B cell (primary cell): ENCODE measurements at regions not wholly inside any gene's neighbourhood (a gene's known extent, or its start where the extent isn't known, plus 50 kb on each side); places are given as distances from the start of the nearest gene placed in this dataset.

ENCODE experiments used
- ATAC-seq: fragments of 200-7000 bp; cut with Tn5 transposase; one replicate; pipeline ENCODE4 v1.10.0; 2021; ENCODE audit warnings: low read depth, mild to moderate bottlenecking, moderate number of reproducible peaks, moderate library complexity
- CTCF ChIA-PET: fragments of 350-600 bp; sonication (Branson Sonifier 250); formaldehyde crosslinking; loops from one replicate; lab custom pipeline; 2021; ENCODE audit warnings: antibody characterized with exemption, inconsistent platforms; lab: Charles Lee
- POLR2A ChIA-PET: fragments of 350-600 bp; sonication (Branson Sonifier 250); formaldehyde crosslinking; loops from one replicate; lab custom pipeline; 2021; ENCODE audit warnings: antibody characterized with exemption; lab: Charles Lee
- DNase-seq: peaks from one replicate; pipeline ENCODE4 v3.0.0; 2013
- H2AFZ ChIP-seq: 2 replicates; pipeline ENCODE4 v1.6.1; 2012; ENCODE audit warnings: mild to moderate bottlenecking, low read depth, low read length; ENCODE audit not compliant: insufficient read depth, poor library complexity, severe bottlenecking
- H3K27ac ChIP-seq, 2 donors: 1 replicate in 1 of 2; 2 replicates in 1 of 2; pipeline ENCODE4 v1.5.1; 2012 to 2013; ENCODE audit warnings: low read length in 2 of 2, mild to moderate bottlenecking in 2 of 2, moderate library complexity in 1 of 2
- H3K27me3 ChIP-seq, 4 experiments: fragments of 200-600 bp in 1 of 4; sonication (generic) in 1 of 4; replicated peaks in 1 of 4; 1 replicate in 2 of 4; 2 replicates in 2 of 4; pipeline versions ENCODE4 v1.6.1 to v1.7.0; 2013 to 2016; ENCODE audit warnings: low read length in 3 of 4, mild to moderate bottlenecking in 2 of 4, mixed read lengths in 1 of 4, moderate library complexity in 1 of 4; ENCODE audit not compliant: insufficient read depth in 4 of 4, control insufficient read depth in 3 of 4; ENCODE audit errors: control extremely low read depth in 1 of 4
- H3K36me3 ChIP-seq, 2 experiments: replicated peaks in 1 of 2; 1 replicate in 1 of 2; 2 replicates in 1 of 2; pipeline versions ENCODE4 v1.6.1 to v1.7.1; 2013; ENCODE audit warnings: low read length in 1 of 2; ENCODE audit not compliant: insufficient read depth in 2 of 2, control insufficient read depth in 1 of 2; ENCODE audit errors: control extremely low read depth in 1 of 2, extremely low read depth in 1 of 2
- H3K4me1 ChIP-seq, 2 donors: fragments of 200-600 bp in 1 of 2; sonication (generic) in 1 of 2; 1 replicate in 1 of 2; 2 replicates in 1 of 2; pipeline versions ENCODE4 v1.5.1 to v1.6.1; 2013 to 2017; ENCODE audit warnings: low read length in 2 of 2; ENCODE audit not compliant: control insufficient read depth in 2 of 2, insufficient read depth in 2 of 2
- H3K4me2 ChIP-seq: replicated peaks from 2 replicates; pipeline ENCODE3; 2012; ENCODE audit warnings: mild to moderate bottlenecking, low read depth, low read length; ENCODE audit not compliant: poor library complexity, severe bottlenecking
- H3K4me3 ChIP-seq, 5 experiments: fragments of 200-600 bp in 1 of 5; sonication (generic) in 1 of 5; 1 replicate in 3 of 5; 2 replicates in 2 of 5; pipeline versions ENCODE4 v1.5.1 to v1.7.0; 2011 to 2016; ENCODE audit warnings: low read length in 4 of 5, mild to moderate bottlenecking in 4 of 5, low read depth in 2 of 5, control low read depth in 1 of 5, moderate library complexity in 1 of 5; ENCODE audit not compliant: insufficient read depth in 1 of 5; ENCODE audit errors: control extremely low read depth in 1 of 5, extremely low read depth in 1 of 5
- H3K79me2 ChIP-seq: fragments of 200-600 bp; sonication (generic); one replicate; pipeline ENCODE4 v1.6.0; 2016; ENCODE audit warnings: low read length; ENCODE audit not compliant: control insufficient read depth, insufficient read depth
- H3K9ac ChIP-seq: fragments of 200-600 bp; sonication (generic); 2 replicates; pipeline ENCODE4 v1.6.1; 2017; ENCODE audit warnings: mild to moderate bottlenecking, low read length, moderate library complexity
- H3K9me3 ChIP-seq, 3 donors: one replicate each; pipeline versions ENCODE4 v1.6.1 to v1.7.1; 2013; ENCODE audit warnings: low read length in 2 of 3; ENCODE audit not compliant: control insufficient read depth in 2 of 3, insufficient read depth in 1 of 3; ENCODE audit errors: control extremely low read depth in 1 of 3
- H4K20me1 ChIP-seq: 2 replicates; pipeline ENCODE4 v1.6.0; 2012; ENCODE audit warnings: mild to moderate bottlenecking, low read length; ENCODE audit not compliant: insufficient read depth, control insufficient read depth, poor library complexity, severe bottlenecking
- H3K27ac Mint-ChIP-seq: one replicate; pipeline ENCODE4 v1.8.0; 2021; ENCODE audit warnings: mixed read lengths
- H3K27me3 Mint-ChIP-seq: one replicate; pipeline ENCODE4 v1.8.0; 2021; ENCODE audit warnings: mixed read lengths
- H3K4me1 Mint-ChIP-seq: one replicate; pipeline ENCODE4 v1.8.0; 2021; ENCODE audit warnings: mixed read lengths
- H3K4me3 Mint-ChIP-seq: one replicate; pipeline ENCODE4 v1.8.0; 2021; ENCODE audit warnings: mixed read lengths
- H3K9me3 Mint-ChIP-seq: one replicate; pipeline ENCODE4 v1.8.0; 2022; ENCODE audit warnings: mixed read lengths; ENCODE audit not compliant: insufficient read depth
- CTCF ChIP-seq: fragments of 200-600 bp; IDR thresholded peaks from one replicate; pipeline ENCODE4 v1.8.0; 2022; ENCODE audit warnings: antibody characterized with exemption, mild to moderate bottlenecking
- EZH2 ChIP-seq: IDR thresholded peaks from 2 replicates; pipeline ENCODE4 v1.6.1; 2012; ENCODE audit warnings: borderline replicate concordance, low read depth, mild to moderate bottlenecking, moderate library complexity, low read length; ENCODE audit not compliant: insufficient read depth, poor library complexity, severe bottlenecking
- WGBS: methylation state at CpG from one replicate; pipeline ENCODE4 v1.1.5; 2013; ENCODE audit warnings: missing lambda C conversion rate; ENCODE audit not compliant: insufficient coverage; 5-methylcytosine and 5-hydroxymethylcytosine counted together
- intact Hi-C: fragments of 100-400 bp; cut with micrococcal nuclease; formaldehyde crosslinking; loops from one replicate; pipeline ENCODE4 v1.10.0; 2022

- CTCF ChIA-PET, result no interaction called here
- H3K36me3 ChIP-seq, result no peaks in the 10 kb centered on the region
Observed at GRCh38 chr3:176354843-176355242, 842.4 kb downstream of the TBL1XR1 start.

GRCh38 chr3:176352716-176353334 is 844.5 kb downstream of the TBL1XR1 start:
- no peak overlapping the region for H3K9ac ChIP-seq
- no peak overlapping the region for H3K4me2 ChIP-seq
- H3K4me3 Mint-ChIP-seq, result no peak overlapping the region
- H4K20me1 ChIP-seq, result no peaks in the 10 kb centered on the region
- H3K9me3 ChIP-seq, result no peaks in the 10 kb centered on the region
- H2AFZ ChIP-seq, result no peak overlapping the region
- H3K4me1 Mint-ChIP-seq, result no peaks in the 10 kb centered on the region
- no peaks in the 10 kb centered on the region for H3K36me3 ChIP-seq
- no peak for TF ChIP-seq CTCF
- no peak for TF ChIP-seq EZH2
- ChIA-PET POLR2A (no interaction called here), CTCF (no interaction called here)
- H3K4me1 ChIP-seq, result no peaks in the 10 kb centered on the region
- no peak overlapping the region for H3K27ac Mint-ChIP-seq
- DNase-seq (no peak), ATAC-seq (no peak)
- no peak overlapping the region for H3K4me3 ChIP-seq
- intact Hi-C loops, result no loop called here
- no peaks in the 10 kb centered on the region for H3K79me2 ChIP-seq
- H3K27me3 Mint-ChIP-seq, result no peaks in the 10 kb centered on the region
- no peak overlapping the region for H3K27ac ChIP-seq
- H3K9me3 Mint-ChIP-seq, result peaks cover 9% of the 10 kb centered on the region
- H3K27me3 ChIP-seq, result no peaks in the 10 kb centered on the region
- 96% methylated on average over 3 of the region's 4 CpGs for WGBS

More at GRCh38 chr3:176354843-176355242, 842.4 kb downstream of the TBL1XR1 start:
- H3K9me3 Mint-ChIP-seq, result peaks cover 8% of the 10 kb centered on the region
- H3K4me1 ChIP-seq, result no peaks in the 10 kb centered on the region
- no peak overlapping the region for H3K4me3 Mint-ChIP-seq
- H3K9me3 ChIP-seq, result no peaks in the 10 kb centered on the region
- no peaks in the 10 kb centered on the region for H3K79me2 ChIP-seq
- no peak overlapping the region for H3K9ac ChIP-seq
- H3K4me2 ChIP-seq, result no peak overlapping the region
- no peak for DNase-seq
- no peaks in the 10 kb centered on the region for H3K27me3 ChIP-seq
- no peak for ATAC-seq
- no peak overlapping the region for H3K4me3 ChIP-seq
- no peak for TF ChIP-seq CTCF
- no peak for TF ChIP-seq EZH2
- H3K27me3 Mint-ChIP-seq, result no peaks in the 10 kb centered on the region
- H2AFZ ChIP-seq, result no peak overlapping the region
- H3K4me1 Mint-ChIP-seq, result no peaks in the 10 kb centered on the region
- intact Hi-C loops, result no loop called here
- no peaks in the 10 kb centered on the region for H4K20me1 ChIP-seq
- POLR2A ChIA-PET, result no interaction called here
- no peak overlapping the region for H3K27ac Mint-ChIP-seq
- H3K27ac ChIP-seq, result no peak overlapping the region
- no CpG with 5 or more reads among the region's 2 CpGs for WGBS
